KMS-11 (cell line): ENCODE measurements at regions not wholly inside any gene's neighbourhood (a gene's known extent, or its start where the extent isn't known, plus 50 kb on each side); places are given as distances from the start of the nearest gene placed in this dataset.
"Not testable (repeated sequence)": the region's sequence is repeated elsewhere in the genome, so short reads cannot be mapped to it uniquely, and the experiment has no call there.

Source experiments
- H2AFZ ChIP-seq: fragments of 200-600 bp; sonication (generic); 2 replicates; pipeline ENCODE4 v1.6.1; 2016; ENCODE audit warnings: antibody characterized with exemption, mixed run types, low read depth
- H3K27ac ChIP-seq: fragments of 200-600 bp; sonication (generic); 2 replicates; pipeline ENCODE4 v1.6.1; 2016; ENCODE audit warnings: mild to moderate bottlenecking, mixed run types
- H3K27me3 ChIP-seq: fragments of 200-600 bp; sonication (generic); 2 replicates; pipeline ENCODE4 v1.6.1; 2017; ENCODE audit warnings: mild to moderate bottlenecking, low read depth, mixed run types, moderate library complexity; ENCODE audit not compliant: insufficient read depth
- H3K36me3 ChIP-seq: fragments of 200-600 bp; sonication (generic); 2 replicates; pipeline ENCODE4 v1.6.1; 2017; ENCODE audit warnings: mild to moderate bottlenecking, mixed run types; ENCODE audit not compliant: insufficient read depth
- H3K4me1 ChIP-seq: fragments of 200-600 bp; sonication (generic); 2 replicates; pipeline ENCODE4 v1.6.1; 2016; ENCODE audit warnings: mild to moderate bottlenecking, low read depth, mixed run types; ENCODE audit not compliant: poor library complexity, severe bottlenecking
- H3K4me2 ChIP-seq: fragments of 200-600 bp; sonication (generic); 2 replicates; pipeline ENCODE4 v1.7.0; 2016; ENCODE audit warnings: mild to moderate bottlenecking, mixed run types
- H3K4me3 ChIP-seq: fragments of 200-600 bp; sonication (generic); IDR thresholded peaks from 2 replicates; pipeline ENCODE4 v1.6.1; 2017; ENCODE audit warnings: low read depth, low read length, mixed read lengths; ENCODE audit not compliant: insufficient read depth
- H3K79me2 ChIP-seq: fragments of 200-600 bp; sonication (generic); 2 replicates; pipeline ENCODE4 v1.6.1; 2016; ENCODE audit warnings: low read depth, mixed run types; ENCODE audit not compliant: insufficient read depth
- H3K9ac ChIP-seq: fragments of 200-600 bp; sonication (generic); 2 replicates; pipeline ENCODE4 v1.6.1; 2016; ENCODE audit warnings: mild to moderate bottlenecking, mixed run types
- H4K20me1 ChIP-seq: fragments of 200-600 bp; sonication (generic); 2 replicates; pipeline ENCODE4 v1.6.1; 2016; ENCODE audit warnings: mild to moderate bottlenecking, mixed run types; ENCODE audit not compliant: insufficient read depth
- TF ChIP-seq, protein P1 (sequence below): fragments of 200-600 bp; sonication (generic); conservative IDR thresholded peaks from 2 replicates; pipeline ENCODE4 v1.6.1; 2017; ENCODE audit warnings: low read depth, mild to moderate bottlenecking, antibody characterized with exemption, low read length, moderate library complexity, mixed read lengths

DNA sequence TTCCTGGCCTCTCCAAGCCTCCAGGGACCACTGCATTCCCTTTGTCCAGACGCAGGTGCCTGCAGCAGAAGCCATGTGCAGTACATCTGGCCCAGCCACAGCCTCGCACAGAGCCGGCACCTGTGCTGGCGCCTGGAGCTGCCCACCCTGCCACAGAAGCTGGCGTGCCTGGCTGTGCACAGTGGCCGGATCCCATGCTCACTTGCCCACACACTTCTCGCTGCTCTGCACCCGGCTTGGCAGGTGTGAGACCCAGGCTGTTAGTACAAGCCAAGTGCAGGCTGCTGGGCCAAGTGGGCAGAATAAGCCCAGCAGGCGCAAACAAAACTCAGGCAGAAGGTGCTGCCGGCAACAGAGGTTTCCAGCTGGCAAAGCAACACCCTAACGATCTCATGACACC is 124.5 kb upstream of the CCDC150 start:
- no peak overlapping the region for H3K27ac ChIP-seq
- H3K4me2 ChIP-seq = no peak overlapping the region
- TF ChIP-seq, protein P1, sequence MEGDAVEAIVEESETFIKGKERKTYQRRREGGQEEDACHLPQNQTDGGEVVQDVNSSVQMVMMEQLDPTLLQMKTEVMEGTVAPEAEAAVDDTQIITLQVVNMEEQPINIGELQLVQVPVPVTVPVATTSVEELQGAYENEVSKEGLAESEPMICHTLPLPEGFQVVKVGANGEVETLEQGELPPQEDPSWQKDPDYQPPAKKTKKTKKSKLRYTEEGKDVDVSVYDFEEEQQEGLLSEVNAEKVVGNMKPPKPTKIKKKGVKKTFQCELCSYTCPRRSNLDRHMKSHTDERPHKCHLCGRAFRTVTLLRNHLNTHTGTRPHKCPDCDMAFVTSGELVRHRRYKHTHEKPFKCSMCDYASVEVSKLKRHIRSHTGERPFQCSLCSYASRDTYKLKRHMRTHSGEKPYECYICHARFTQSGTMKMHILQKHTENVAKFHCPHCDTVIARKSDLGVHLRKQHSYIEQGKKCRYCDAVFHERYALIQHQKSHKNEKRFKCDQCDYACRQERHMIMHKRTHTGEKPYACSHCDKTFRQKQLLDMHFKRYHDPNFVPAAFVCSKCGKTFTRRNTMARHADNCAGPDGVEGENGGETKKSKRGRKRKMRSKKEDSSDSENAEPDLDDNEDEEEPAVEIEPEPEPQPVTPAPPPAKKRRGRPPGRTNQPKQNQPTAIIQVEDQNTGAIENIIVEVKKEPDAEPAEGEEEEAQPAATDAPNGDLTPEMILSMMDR = no peak
- no peak overlapping the region for H3K9ac ChIP-seq
- H2AFZ ChIP-seq = no peak overlapping the region
- no peaks in the 10 kb centered on the region for H3K27me3 ChIP-seq
- H4K20me1 ChIP-seq = no peaks in the 10 kb centered on the region
- H3K4me1 ChIP-seq = no peaks in the 10 kb centered on the region
- H3K36me3 ChIP-seq = no peaks in the 10 kb centered on the region
- H3K4me3 ChIP-seq = no peak overlapping the region
- H3K79me2 ChIP-seq = no peaks in the 10 kb centered on the region

GRCh38 chr2:196515608-196516007 is 123.9 kb upstream of the CCDC150 start:
- Histone ChIP-seq H3K79me2 (no peaks in the 10 kb centered on the region), H3K36me3 (no peaks in the 10 kb centered on the region), H3K27ac (no peak overlapping the region), H3K27me3 (no peaks in the 10 kb centered on the region), H4K20me1 (no peaks in the 10 kb centered on the region), H3K4me3 (no peak overlapping the region), H3K4me2 (no peak overlapping the region), H2AFZ (no peak overlapping the region), H3K9ac (no peak overlapping the region), H3K4me1 (no peaks in the 10 kb centered on the region)
- TF ChIP-seq, protein P1 = no peak

DNA sequence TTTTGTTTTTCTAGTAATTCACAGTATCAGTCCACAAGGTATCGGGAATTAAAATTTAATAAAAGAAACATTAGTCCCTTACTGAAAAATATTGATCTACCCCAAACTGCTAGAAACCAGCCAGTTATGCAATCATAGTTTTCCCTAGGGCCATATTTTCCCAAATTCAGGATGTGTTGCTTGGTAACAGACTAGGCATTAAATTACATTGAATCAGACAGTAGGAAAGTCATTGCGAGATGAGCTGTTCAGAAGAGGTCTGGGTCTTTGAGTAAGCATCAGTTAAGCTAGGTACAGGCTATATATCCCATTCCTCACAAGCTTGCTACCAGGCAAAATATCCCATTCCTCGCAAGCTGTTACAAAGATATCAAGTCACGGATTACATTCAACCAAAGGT is 123.0 kb upstream of the CCDC150 start:
- H3K27me3 ChIP-seq = no peaks in the 10 kb centered on the region
- no peaks in the 10 kb centered on the region for H3K36me3 ChIP-seq
- no peak overlapping the region for H2AFZ ChIP-seq
- H3K9ac ChIP-seq = no peak overlapping the region
- no peaks in the 10 kb centered on the region for H4K20me1 ChIP-seq
- no peak overlapping the region for H3K4me2 ChIP-seq
- no peak overlapping the region for H3K4me3 ChIP-seq
- no peaks in the 10 kb centered on the region for H3K4me1 ChIP-seq
- no peak overlapping the region for H3K27ac ChIP-seq
- TF ChIP-seq, protein P1 = no peak
- H3K79me2 ChIP-seq = no peaks in the 10 kb centered on the region

GRCh38 chr2:196520605-196521004 is 118.9 kb upstream of the CCDC150 start:
- H3K9ac ChIP-seq = no peak overlapping the region
- TF ChIP-seq, protein P1 = no peak
- H3K27me3 ChIP-seq = no peaks in the 10 kb centered on the region
- H3K4me3 ChIP-seq = no peak overlapping the region
- no peaks in the 10 kb centered on the region for H3K4me1 ChIP-seq
- H3K4me2 ChIP-seq = no peak overlapping the region
- H3K79me2 ChIP-seq = no peaks in the 10 kb centered on the region
- no peaks in the 10 kb centered on the region for H3K36me3 ChIP-seq
- no peak overlapping the region for H2AFZ ChIP-seq
- no peaks in the 10 kb centered on the region for H4K20me1 ChIP-seq
- no peak overlapping the region for H3K27ac ChIP-seq

DNA sequence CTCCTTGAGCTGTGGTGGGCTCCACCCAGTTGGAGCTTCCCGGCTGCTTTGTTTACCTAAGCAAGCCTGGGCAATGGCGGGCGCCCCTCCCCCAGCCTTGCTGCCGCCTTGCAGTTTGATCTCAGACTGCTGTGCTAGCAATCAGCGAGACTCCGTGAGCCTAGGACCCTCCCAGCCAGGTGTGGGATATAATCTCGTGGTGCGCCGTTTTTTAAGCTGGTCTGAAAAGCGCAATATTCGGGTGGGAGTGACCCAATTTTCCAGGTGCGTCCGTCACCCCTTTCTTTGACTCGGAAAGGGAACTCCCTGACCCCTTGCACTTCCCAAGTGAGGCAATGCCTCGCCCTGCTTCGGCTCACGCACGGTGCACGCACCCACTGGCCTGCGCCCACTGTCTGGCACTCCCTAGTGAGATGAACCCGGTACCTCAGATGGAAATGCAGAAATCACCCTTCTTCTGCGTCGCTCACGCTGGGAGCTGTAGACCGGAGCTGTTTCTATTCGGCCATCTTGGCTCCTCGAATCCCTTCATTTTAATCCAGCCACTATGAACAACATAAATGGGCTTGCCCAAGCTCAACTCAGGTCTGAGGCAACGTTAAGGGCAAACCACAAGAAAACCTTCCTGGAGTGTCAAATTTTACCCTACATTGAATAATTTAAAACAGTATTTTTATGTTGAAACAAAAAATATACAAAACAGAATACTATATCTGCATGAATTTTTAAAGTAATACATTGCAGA is 112.4 kb upstream of the CCDC150 start:
- not testable (repeated sequence) for H3K4me3 ChIP-seq, H2AFZ ChIP-seq

More for the DNA sequence above, 112.4 kb upstream of the CCDC150 start:
- H3K9ac ChIP-seq, H4K20me1 ChIP-seq, H3K27ac ChIP-seq, H3K36me3 ChIP-seq, H3K79me2 ChIP-seq, H3K4me2 ChIP-seq, H3K4me1 ChIP-seq, H3K27me3 ChIP-seq: not testable (repeated sequence)
